ENCODE measurements at regions not wholly inside any gene's neighbourhood (a gene's known extent, or its start where the extent isn't known, plus 50 kb on each side); places are given as distances from the start of the nearest gene placed in this dataset.

- DNase-seq = no peak
- H3K27ac ChIP-seq (ENCODE audit: low read depth in 2 of 2, low read length in 1 of 2) = no peak overlapping the region
- H3K4me1 ChIP-seq (ENCODE audit: control insufficient read depth in 1 of 2, insufficient read depth in 2 of 2, low read depth in 1 of 2, low read length in 1 of 2) = no peaks in the 10 kb centered on the region
- no peaks in the 10 kb centered on the region for H4K20me1 ChIP-seq (ENCODE audit: insufficient read depth)
- TF ChIP-seq NFIC (IDR thresholded peaks at IDR 0.05; ENCODE audit: borderline replicate concordance) (no peak), MXI1 (IDR thresholded peaks at IDR 0.05; ENCODE audit: low read depth, low read length) (no peak), FOSL2 (IDR thresholded peaks at IDR 0.05; ENCODE audit: borderline replicate concordance, low read depth) (no peak), TAF1 (IDR thresholded peaks at IDR 0.05; ENCODE audit: borderline replicate concordance, low read depth, low read length) (no peak), USF2 (IDR thresholded peaks at IDR 0.05; ENCODE audit: borderline replicate concordance, low read depth, low read length) (no peak)
- H3K4me3 ChIP-seq (ENCODE audit: low read depth in 2 of 2, low read length in 1 of 2) = no peak overlapping the region
- no peaks in the 10 kb centered on the region for H3K9me2 ChIP-seq
- POLR2A ChIA-PET = no interaction called here
- H3F3A ChIP-seq (replicated peaks; ENCODE audit: insufficient read depth) = no peaks in the 10 kb centered on the region
- no peaks in the 10 kb centered on the region for H3K9me3 ChIP-seq
- no peak overlapping the region for H3K4me2 ChIP-seq
- H3K9ac ChIP-seq = no peak overlapping the region
- H3K27me3 ChIP-seq (ENCODE audit: insufficient read depth) = no peaks in the 10 kb centered on the region
- CTCF ChIA-PET = interaction anchor here (1.4 kb wide), 1 partner anchor 13 kb away, joined by 6 read pairs; no protein-coding TSS in a partner anchor
- no peaks in the 10 kb centered on the region for H3K36me3 ChIP-seq (replicated peaks in 1 of 2; ENCODE audit: control insufficient read depth in 1 of 2, insufficient read depth in 2 of 2, low read length in 1 of 2)
- no peak overlapping the region for H2AFZ ChIP-seq (ENCODE audit: low read depth)
- no peaks in the 10 kb centered on the region for H3K79me2 ChIP-seq (ENCODE audit: insufficient read depth)
- WGBS (ENCODE audit: low lambda C conversion rate) = 38% methylated on average over 1 of the region's 1 CpG
Measured at GRCh38 chr3:161619351-161619750, 122.7 kb downstream of the OTOL1 start.

GRCh38 chr3:161630794-161631193 is 134.2 kb downstream of the OTOL1 start:
- no peaks in the 10 kb centered on the region for H3F3A ChIP-seq (replicated peaks; ENCODE audit: insufficient read depth)
- no peak overlapping the region for H3K4me3 ChIP-seq (ENCODE audit: low read depth in 2 of 2, low read length in 1 of 2)
- CTCF ChIA-PET = interaction anchor here (0.9 kb wide), 1 partner anchor 21 kb away, joined by 3 read pairs; no protein-coding TSS in a partner anchor
- TF ChIP-seq NFIC (IDR thresholded peaks at IDR 0.05; ENCODE audit: borderline replicate concordance) (no peak), ELF1 (IDR thresholded peaks at IDR 0.05) (no peak), MEF2A (IDR thresholded peaks at IDR 0.05; ENCODE audit: borderline replicate concordance, low read depth) (no peak), REST (IDR thresholded peaks at IDR 0.05; ENCODE audit: low read depth, low read length) (peak; percentile 93)
- POLR2A ChIA-PET = no interaction called here
- no peaks in the 10 kb centered on the region for H4K20me1 ChIP-seq (ENCODE audit: insufficient read depth)
- H3K36me3 ChIP-seq (replicated peaks in 1 of 2; ENCODE audit: control insufficient read depth in 1 of 2, insufficient read depth in 2 of 2, low read length in 1 of 2) = no peaks in the 10 kb centered on the region
- no peaks in the 10 kb centered on the region for H3K9me2 ChIP-seq
- no peaks in the 10 kb centered on the region for H3K27me3 ChIP-seq (ENCODE audit: insufficient read depth)
- DNase-seq = no peak
- WGBS (ENCODE audit: low lambda C conversion rate) = 29% methylated on average over 2 of the region's 2 CpGs
- no peak overlapping the region for H2AFZ ChIP-seq (ENCODE audit: low read depth)
- no peaks in the 10 kb centered on the region for H3K79me2 ChIP-seq (ENCODE audit: insufficient read depth)
- H3K9ac ChIP-seq = no peak overlapping the region
- no peak overlapping the region for H3K27ac ChIP-seq (ENCODE audit: low read depth in 2 of 2, low read length in 1 of 2)
- no peaks in the 10 kb centered on the region for H3K4me1 ChIP-seq (ENCODE audit: control insufficient read depth in 1 of 2, insufficient read depth in 2 of 2, low read depth in 1 of 2, low read length in 1 of 2)
- H3K9me3 ChIP-seq = no peaks in the 10 kb centered on the region
- no peak overlapping the region for H3K4me2 ChIP-seq
